ENCODE measurements at regions not wholly inside any gene's neighbourhood (a gene's known extent, or its start where the extent isn't known, plus 50 kb on each side); places are given as distances from the start of the nearest gene placed in this dataset. TPM values are rescaled to one million over a fixed set of nuclear protein-coding genes. Genes with fewer than 3 reads are reported as not detected.

- H4K20me1 ChIP-seq (ENCODE audit: insufficient read depth, low read length): no peaks in the 10 kb centered on the region
- no peaks in the 10 kb centered on the region for H3K4me1 ChIP-seq (ENCODE audit: insufficient read depth, low read length, poor library complexity, severe bottlenecking)
- no peak overlapping the region for H3K4me2 ChIP-seq (ENCODE audit: low read length)
- no peaks in the 10 kb centered on the region for H3K79me2 ChIP-seq (ENCODE audit: insufficient read depth, low read depth, low read length)
- POLR2A ChIA-PET: no interaction called here
- H3K9me3 ChIP-seq (ENCODE audit: low read length): no peaks in the 10 kb centered on the region
- no peak overlapping the region for H2AFZ ChIP-seq (ENCODE audit: low read length)
- no peak overlapping the region for H3K27ac ChIP-seq (ENCODE audit: low read depth, low read length, poor library complexity, severe bottlenecking)
- H3K36me3 ChIP-seq (ENCODE audit: insufficient read depth, low read length): no peaks in the 10 kb centered on the region
- H3K4me3 ChIP-seq (ENCODE audit: low read depth, low read length, poor library complexity, severe bottlenecking): no peak overlapping the region
- no peak for TF ChIP-seq EZH2phosphoT487 (IDR thresholded peaks at IDR 0.05; ENCODE audit: borderline replicate concordance, low read depth, low read length)
- DNase-seq (ENCODE audit: low spot score): no peak
- no peaks in the 10 kb centered on the region for H3K9me2 ChIP-seq (ENCODE audit: insufficient read depth, low read length)
- CTCF ChIA-PET (ENCODE audit: unreplicated experiment): no interaction called here
- intact Hi-C loops (cut with micrococcal nuclease; ENCODE audit: unreplicated experiment): no loop called here
- BruUV-seq (replicated peaks): no TSS peak
These were observed 52.5 kb upstream of the CARD18 start for GRCh38 chr11:105192115-105192514.

- intact Hi-C loops (cut with micrococcal nuclease; ENCODE audit: unreplicated experiment): no loop called here
- no peak for DNase-seq (ENCODE audit: low spot score)
- Histone ChIP-seq H4K20me1 (ENCODE audit: insufficient read depth, low read length) (no peaks in the 10 kb centered on the region), H3K4me3 (ENCODE audit: low read depth, low read length, poor library complexity, severe bottlenecking) (no peak overlapping the region), H3K36me3 (ENCODE audit: insufficient read depth, low read length) (no peaks in the 10 kb centered on the region), H3K4me1 (ENCODE audit: insufficient read depth, low read length, poor library complexity, severe bottlenecking) (no peaks in the 10 kb centered on the region), H3K27ac (ENCODE audit: low read depth, low read length, poor library complexity, severe bottlenecking) (no peak overlapping the region), H3K9me3 (ENCODE audit: low read length) (no peaks in the 10 kb centered on the region), H2AFZ (ENCODE audit: low read length) (no peak overlapping the region), H3K4me2 (ENCODE audit: low read length) (no peak overlapping the region), H3K9me2 (ENCODE audit: insufficient read depth, low read length) (no peaks in the 10 kb centered on the region), H3K79me2 (ENCODE audit: insufficient read depth, low read depth, low read length) (no peaks in the 10 kb centered on the region)
- CTCF ChIA-PET (ENCODE audit: unreplicated experiment): no interaction called here
- POLR2A ChIA-PET: no interaction called here
- BruUV-seq (replicated peaks): no TSS peak
- TF ChIP-seq CTCF (conservative IDR thresholded peaks at IDR 0.05; ENCODE audit: low read length): no peak
- no peak for TF ChIP-seq EZH2phosphoT487 (IDR thresholded peaks at IDR 0.05; ENCODE audit: borderline replicate concordance, low read depth, low read length)
These were observed 50.0 kb upstream of the CARD18 start for GRCh38 chr11:105189581-105189980.

Small RNAs in the stretch of these regions (small RNA-seq; reads per million reads assigned to genes)
- gene AP003181.1 (not detected), gene RF00017 (not detected)

Measured in OCI-LY7 (cell line).